ENCODE measurements at regions not wholly inside any gene's neighbourhood (a gene's known extent, or its start where the extent isn't known, plus 50 kb on each side); places are given as distances from the start of the nearest gene placed in this dataset.

GRCh38 chr2:18829251-18829902, 240.0 kb upstream of the NT5C1B start (continued):
- no peak for TF ChIP-seq ATF7 (IDR thresholded peaks at IDR 0.05)
- no peak for TF ChIP-seq ATF7 (CRISPR knock-in tag; IDR thresholded peaks at IDR 0.05)
- TF ChIP-seq RFX3 (CRISPR knock-in tag; IDR thresholded peaks at IDR 0.05), result no peak
- no peak for TF ChIP-seq ZFP91 (CRISPR knock-in tag; IDR thresholded peaks at IDR 0.05; ENCODE audit: borderline replicate concordance)
- no peak for TF ChIP-seq ZNF747 (CRISPR knock-in tag; IDR thresholded peaks at IDR 0.05; ENCODE audit: borderline replicate concordance)
- TF ChIP-seq NR0B2 (CRISPR knock-in tag; IDR thresholded peaks at IDR 0.05), result no peak
- no peak for TF ChIP-seq BHLHE40 (IDR thresholded peaks at IDR 0.05; ENCODE audit: low read length)
- no peak for TF ChIP-seq ZNF691 (CRISPR knock-in tag; IDR thresholded peaks at IDR 0.05; ENCODE audit: borderline replicate concordance, low read depth)
- TF ChIP-seq XRCC5 (optimal IDR thresholded peaks at IDR 0.05; ENCODE audit: low read length), result no peak
- no peak for TF ChIP-seq HDAC2 (CRISPR knock-in tag; IDR thresholded peaks at IDR 0.05)

- H3K4me1 ChIP-seq (ENCODE audit: insufficient read depth, low read length), result peaks cover 51% of the 10 kb centered on the region
- BruUV-seq (replicated peaks), result no TSS peak
- in situ Hi-C loops (cut with HindIII; ENCODE audit: extremely low pct_ligation_motif_present, low pct_unique_long_range_greater_than_20kb) (no loop called here), intact Hi-C loops (cut with micrococcal nuclease; ENCODE audit: unreplicated experiment) (no loop called here)
- no peaks in the 10 kb centered on the region for H3K27me3 ChIP-seq (ENCODE audit: control insufficient read depth in 1 of 2, insufficient read depth in 2 of 2, low read length in 2 of 2)
- H3K9me3 ChIP-seq (ENCODE audit: low read length), result no peaks in the 10 kb centered on the region
- H4K20me1 ChIP-seq (ENCODE audit: insufficient read depth, low read length), result no peaks in the 10 kb centered on the region
- ChIA-PET CTCF (ENCODE audit: low intra/inter-chr PET ratio, low total read pairs) (no interaction called here), POLR2A (no interaction called here)
- ATAC-seq (no peak), FAIRE-seq (no peak), DNase-seq (ENCODE audit: low spot score) (no peak)
- no peaks in the 10 kb centered on the region for H3K79me2 ChIP-seq (ENCODE audit: insufficient read depth, low read length)
- TF ChIP-seq RAD51 (IDR thresholded peaks at IDR 0.05; ENCODE audit: borderline replicate concordance), result no peak
- 0 out of 2 replicates have a peak, but pooled peaks have one; percentile 18 for TF ChIP-seq MAFF (IDR thresholded peaks at IDR 0.05; ENCODE audit: low read depth, low read length)
- H3K4me3 ChIP-seq (replicated peaks in 1 of 3; ENCODE audit: insufficient read depth in 1 of 3, low read depth in 2 of 3, low read length in 3 of 3), result no peak overlapping the region
- no peaks in the 10 kb centered on the region for H3K36me3 ChIP-seq (replicated peaks in 1 of 2; ENCODE audit: control insufficient read depth in 1 of 2, insufficient read depth in 2 of 2, low read length in 2 of 2)
- 75% methylated on average over 3 of the region's 3 CpGs for WGBS (ENCODE audit: low lambda C conversion rate)
- no peak overlapping the region for H2AFZ ChIP-seq (ENCODE audit: low read length)
- no peak overlapping the region for H3K9ac ChIP-seq (ENCODE audit: insufficient read depth, low read depth, low read length)
- H3K27ac ChIP-seq (ENCODE audit: extremely low read length, insufficient read depth, low read length), result no peak overlapping the region
- no peak overlapping the region for H3K4me2 ChIP-seq (ENCODE audit: low read depth, low read length)
Measured at GRCh38 chr2:18828296-18828695, 238.9 kb upstream of the NT5C1B start.
